ENCODE measurements at regions not wholly inside any gene's neighbourhood (a gene's known extent, or its start where the extent isn't known, plus 50 kb on each side); places are given as distances from the start of the nearest gene placed in this dataset.

DNA sequence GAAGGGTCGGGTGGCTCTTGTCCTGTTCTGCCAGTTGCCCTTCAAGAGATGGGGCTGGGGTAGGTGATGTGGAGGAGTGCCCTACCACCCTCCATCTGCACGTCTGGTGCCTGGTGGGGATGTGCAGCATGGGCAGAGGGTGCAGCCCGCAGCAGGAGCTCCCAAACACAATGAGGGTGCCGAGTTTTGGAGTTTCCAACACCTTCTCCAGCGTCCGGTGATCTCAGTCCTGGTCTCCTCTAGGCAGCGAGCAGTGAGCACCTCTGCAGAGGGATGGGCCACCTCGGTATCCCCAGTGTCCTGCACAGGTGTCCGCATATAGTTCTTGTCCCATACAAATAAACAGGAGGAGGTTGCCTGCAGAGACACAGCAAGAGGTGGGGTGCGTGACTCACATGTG, 136.0 kb downstream of the ENGASE start:
- H3K4me3 ChIP-seq (ENCODE audit: insufficient read depth, low read length, poor library complexity, severe bottlenecking): no peak overlapping the region
- no peak for TF ChIP-seq EZH2phosphoT487 (conservative IDR thresholded peaks at IDR 0.05; ENCODE audit: low read length)
- TF ChIP-seq CTCF (IDR thresholded peaks at IDR 0.05; ENCODE audit: insufficient read depth, low read length, poor library complexity, severe bottlenecking): no peak
- no peaks in the 10 kb centered on the region for H3K9me2 ChIP-seq (replicated peaks; ENCODE audit: insufficient read depth, low read length)
- no peak overlapping the region for H3K4me2 ChIP-seq (ENCODE audit: low read depth, low read length, poor library complexity, severe bottlenecking)
- no peaks in the 10 kb centered on the region for H3K27me3 ChIP-seq (ENCODE audit: low read length)
- H2AFZ ChIP-seq (ENCODE audit: low read depth, low read length, severe bottlenecking): no peak overlapping the region
- H4K20me1 ChIP-seq (ENCODE audit: low read depth, low read length): no peaks in the 10 kb centered on the region
- no peaks in the 10 kb centered on the region for H3F3A ChIP-seq (ENCODE audit: insufficient read depth)
- no peak overlapping the region for H3K27ac ChIP-seq (ENCODE audit: low read depth, low read length)
- H3K79me2 ChIP-seq (ENCODE audit: insufficient read depth, low read length): no peaks in the 10 kb centered on the region
- no peaks in the 10 kb centered on the region for H3K36me3 ChIP-seq (ENCODE audit: low read length)
- no peak overlapping the region for H3K9ac ChIP-seq (ENCODE audit: low read length)
- no peaks in the 10 kb centered on the region for H3K9me3 ChIP-seq (ENCODE audit: insufficient read depth, low read length)

GRCh38 chr17:79207960-79208359, 133.3 kb downstream of the ENGASE start:
- TF ChIP-seq EZH2phosphoT487 (conservative IDR thresholded peaks at IDR 0.05; ENCODE audit: low read length) (no peak), CTCF (IDR thresholded peaks at IDR 0.05; ENCODE audit: insufficient read depth, low read length, poor library complexity, severe bottlenecking) (no peak)
- Histone ChIP-seq H3K9me3 (ENCODE audit: insufficient read depth, low read length) (no peaks in the 10 kb centered on the region), H3K9ac (ENCODE audit: low read length) (no peak overlapping the region), H3K36me3 (ENCODE audit: low read length) (no peaks in the 10 kb centered on the region), H3K4me3 (ENCODE audit: insufficient read depth, low read length, poor library complexity, severe bottlenecking) (no peak overlapping the region), H3K27me3 (ENCODE audit: low read length) (no peaks in the 10 kb centered on the region), H3F3A (ENCODE audit: insufficient read depth) (no peaks in the 10 kb centered on the region), H4K20me1 (ENCODE audit: low read depth, low read length) (no peaks in the 10 kb centered on the region), H3K9me2 (replicated peaks; ENCODE audit: insufficient read depth, low read length) (no peaks in the 10 kb centered on the region), H3K27ac (ENCODE audit: low read depth, low read length) (no peak overlapping the region), H3K79me2 (ENCODE audit: insufficient read depth, low read length) (no peaks in the 10 kb centered on the region), H2AFZ (ENCODE audit: low read depth, low read length, severe bottlenecking) (no peak overlapping the region), H3K4me2 (ENCODE audit: low read depth, low read length, poor library complexity, severe bottlenecking) (no peak overlapping the region)

GRCh38 chr17:79205688-79206205, 131.1 kb downstream of the ENGASE start:
- no peaks in the 10 kb centered on the region for H3K27me3 ChIP-seq (ENCODE audit: low read length)

More at GRCh38 chr17:79205688-79206205, 131.1 kb downstream of the ENGASE start:
- Histone ChIP-seq H4K20me1 (ENCODE audit: low read depth, low read length) (no peaks in the 10 kb centered on the region), H3K79me2 (ENCODE audit: insufficient read depth, low read length) (no peaks in the 10 kb centered on the region), H3K4me2 (ENCODE audit: low read depth, low read length, poor library complexity, severe bottlenecking) (no peak overlapping the region), H3K36me3 (ENCODE audit: low read length) (no peaks in the 10 kb centered on the region), H3K9me3 (ENCODE audit: insufficient read depth, low read length) (no peaks in the 10 kb centered on the region), H3F3A (ENCODE audit: insufficient read depth) (no peaks in the 10 kb centered on the region), H3K4me3 (ENCODE audit: insufficient read depth, low read length, poor library complexity, severe bottlenecking) (no peak overlapping the region), H3K9ac (ENCODE audit: low read length) (no peak overlapping the region), H3K9me2 (replicated peaks; ENCODE audit: insufficient read depth, low read length) (no peaks in the 10 kb centered on the region), H3K27ac (ENCODE audit: low read depth, low read length) (no peak overlapping the region), H2AFZ (ENCODE audit: low read depth, low read length, severe bottlenecking) (no peak overlapping the region)
- no peak for TF ChIP-seq CTCF (IDR thresholded peaks at IDR 0.05; ENCODE audit: insufficient read depth, low read length, poor library complexity, severe bottlenecking)
- no peak for TF ChIP-seq EZH2phosphoT487 (conservative IDR thresholded peaks at IDR 0.05; ENCODE audit: low read length)

Data from SU-DHL-6 (cell line).